Endothelial cell of umbilical vein (primary cell): ENCODE measurements at regions not wholly inside any gene's neighbourhood (a gene's known extent, or its start where the extent isn't known, plus 50 kb on each side); places are given as distances from the start of the nearest gene placed in this dataset.

Experiments
- EZH2 ChIP-seq: IDR thresholded peaks from 2 replicates; pipeline ENCODE4 v1.6.1; 2012; ENCODE audit warnings: borderline replicate concordance, low read depth, mild to moderate bottlenecking, moderate library complexity, low read length, inconsistent platforms; ENCODE audit not compliant: severe bottlenecking
- MAX ChIP-seq: IDR thresholded peaks from 2 replicates; pipeline ENCODE4 v1.6.1; 2011; ENCODE audit not compliant: insufficient read depth, insufficient read length
- POLR2A ChIP-seq: IDR thresholded peaks from 2 replicates; pipeline ENCODE4 v1.6.1; 2012; ENCODE audit warnings: low read depth, mild to moderate bottlenecking, control low read depth, low read length
- POLR2AphosphoS5 ChIP-seq: IDR thresholded peaks from 2 replicates; pipeline ENCODE4 v1.6.1; 2012; ENCODE audit warnings: low read depth, mild to moderate bottlenecking, control low read depth, low read length, moderate library complexity; ENCODE audit not compliant: insufficient read depth
- TF ChIP-seq, protein P1 (sequence below), 2 donors: IDR thresholded peaks; 1 replicate in 1 of 2; 2 replicates in 1 of 2; pipeline ENCODE4 v1.5.1; 2011; ENCODE audit warnings: low read length in 2 of 2, mild to moderate bottlenecking in 2 of 2, moderate library complexity in 2 of 2, control low read depth in 1 of 2, inconsistent platforms in 1 of 2, low read depth in 1 of 2; ENCODE audit not compliant: insufficient read depth in 1 of 2; ENCODE audit errors: extremely low read depth in 1 of 2

DNA sequence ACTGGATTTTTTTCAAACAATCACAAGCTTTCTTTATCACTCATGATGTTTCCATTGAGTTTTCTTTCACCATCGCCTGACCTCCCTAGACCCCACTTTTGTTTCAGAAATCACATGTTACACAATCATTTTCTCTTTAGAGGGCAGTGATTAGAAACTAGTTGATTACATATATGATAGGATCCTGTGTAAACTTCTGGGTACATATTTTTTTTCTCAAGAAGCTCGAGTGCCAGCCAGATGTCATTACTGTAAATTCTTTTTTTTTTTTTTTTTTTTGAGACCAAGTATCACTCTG, 62.4 kb upstream of the PSMA6 start:
- TF ChIP-seq, protein P1, sequence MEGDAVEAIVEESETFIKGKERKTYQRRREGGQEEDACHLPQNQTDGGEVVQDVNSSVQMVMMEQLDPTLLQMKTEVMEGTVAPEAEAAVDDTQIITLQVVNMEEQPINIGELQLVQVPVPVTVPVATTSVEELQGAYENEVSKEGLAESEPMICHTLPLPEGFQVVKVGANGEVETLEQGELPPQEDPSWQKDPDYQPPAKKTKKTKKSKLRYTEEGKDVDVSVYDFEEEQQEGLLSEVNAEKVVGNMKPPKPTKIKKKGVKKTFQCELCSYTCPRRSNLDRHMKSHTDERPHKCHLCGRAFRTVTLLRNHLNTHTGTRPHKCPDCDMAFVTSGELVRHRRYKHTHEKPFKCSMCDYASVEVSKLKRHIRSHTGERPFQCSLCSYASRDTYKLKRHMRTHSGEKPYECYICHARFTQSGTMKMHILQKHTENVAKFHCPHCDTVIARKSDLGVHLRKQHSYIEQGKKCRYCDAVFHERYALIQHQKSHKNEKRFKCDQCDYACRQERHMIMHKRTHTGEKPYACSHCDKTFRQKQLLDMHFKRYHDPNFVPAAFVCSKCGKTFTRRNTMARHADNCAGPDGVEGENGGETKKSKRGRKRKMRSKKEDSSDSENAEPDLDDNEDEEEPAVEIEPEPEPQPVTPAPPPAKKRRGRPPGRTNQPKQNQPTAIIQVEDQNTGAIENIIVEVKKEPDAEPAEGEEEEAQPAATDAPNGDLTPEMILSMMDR (IDR thresholded peaks at IDR 0.05; ENCODE audit: extremely low read depth in 1 of 2, insufficient read depth in 1 of 2, low read depth in 1 of 2, low read length in 2 of 2), result no peak
- TF ChIP-seq POLR2A (no peak), MAX (no peak), POLR2AphosphoS5 (no peak), EZH2 (no peak)
